Trophoblast cell (in vitro differentiated cells and primary cell): ENCODE measurements at regions not wholly inside any gene's neighbourhood (a gene's known extent, or its start where the extent isn't known, plus 50 kb on each side); places are given as distances from the start of the nearest gene placed in this dataset.

Experiments
- DNase-seq, 2 donors: peaks; one replicate each; pipeline ENCODE4 v3.0.0-alpha.2; 2016
- H2AFZ ChIP-seq: 2 replicates; pipeline ENCODE4 v1.6.1; 2013; ENCODE audit warnings: low read length, moderate library complexity, mild to moderate bottlenecking; ENCODE audit not compliant: insufficient read depth, poor library complexity
- H2AK5ac ChIP-seq: 2 replicates; pipeline ENCODE4 v1.6.1; 2013; ENCODE audit warnings: mild to moderate bottlenecking, low read length
- H2BK120ac ChIP-seq: 2 replicates; pipeline ENCODE4 v1.6.1; 2013; ENCODE audit warnings: low read length, mild to moderate bottlenecking, moderate library complexity; ENCODE audit not compliant: insufficient read depth, poor library complexity
- H2BK12ac ChIP-seq: 2 replicates; pipeline ENCODE4 v1.6.1; 2013; ENCODE audit warnings: mild to moderate bottlenecking, low read length, moderate library complexity
- H2BK5ac ChIP-seq: 2 replicates; pipeline ENCODE4 v1.6.1; 2013; ENCODE audit warnings: low read length, low read depth, moderate library complexity, mild to moderate bottlenecking; ENCODE audit not compliant: poor library complexity
- H3K14ac ChIP-seq: 2 replicates; pipeline ENCODE4 v1.6.1; 2013; ENCODE audit warnings: mild to moderate bottlenecking, low read length
- H3K18ac ChIP-seq: 2 replicates; pipeline ENCODE4 v1.6.1; 2013; ENCODE audit warnings: mild to moderate bottlenecking, low read length
- H3K23ac ChIP-seq: 2 replicates; pipeline ENCODE4 v1.6.1; 2013; ENCODE audit warnings: low read length
- H3K27ac ChIP-seq: 2 replicates; pipeline ENCODE4 v1.5.1; 2013; ENCODE audit warnings: low read depth, mild to moderate bottlenecking, inconsistent platforms, low read length, moderate library complexity
- H3K27me3 ChIP-seq: 2 replicates; pipeline ENCODE4 v1.6.1; 2013; ENCODE audit warnings: inconsistent platforms, mild to moderate bottlenecking, low read length, moderate library complexity; ENCODE audit not compliant: insufficient read depth
- H3K36me3 ChIP-seq, 2 experiments: 1 replicate in 1 of 2; 2 replicates in 1 of 2; pipeline ENCODE4 v1.6.1; 2013; ENCODE audit warnings: low read length in 2 of 2, mild to moderate bottlenecking in 2 of 2, moderate library complexity in 1 of 2; ENCODE audit not compliant: insufficient read depth in 2 of 2, control insufficient read depth in 1 of 2
- H3K4ac ChIP-seq: 2 replicates; pipeline ENCODE4 v1.6.1; 2013; ENCODE audit warnings: low read depth, mild to moderate bottlenecking, low read length, moderate library complexity
- H3K4me1 ChIP-seq, 2 experiments: 1 replicate in 1 of 2; 2 replicates in 1 of 2; pipeline ENCODE4 v1.6.1; 2013; ENCODE audit warnings: low read length in 2 of 2, mild to moderate bottlenecking in 2 of 2, moderate library complexity in 1 of 2; ENCODE audit not compliant: insufficient read depth in 2 of 2, control insufficient read depth in 1 of 2
- H3K4me2 ChIP-seq: 2 replicates; pipeline ENCODE4 v1.6.1; 2013; ENCODE audit warnings: inconsistent platforms, mild to moderate bottlenecking, low read length, moderate library complexity
- H3K4me3 ChIP-seq: 2 replicates; pipeline ENCODE4 v1.5.1; 2013; ENCODE audit warnings: mild to moderate bottlenecking, low read depth, low read length, inconsistent platforms
- H3K79me1 ChIP-seq: one replicate; pipeline ENCODE4 v1.6.1; 2013; ENCODE audit warnings: low read length
- H3K79me2 ChIP-seq: 2 replicates; pipeline ENCODE4 v1.6.1; 2013; ENCODE audit warnings: low read length, mild to moderate bottlenecking; ENCODE audit not compliant: control insufficient read depth, insufficient read depth, poor library complexity
- H3K9ac ChIP-seq: 2 replicates; pipeline ENCODE4 v1.6.1; 2013; ENCODE audit warnings: mild to moderate bottlenecking, low read length
- H3K9me3 ChIP-seq: 2 replicates; pipeline ENCODE4 v1.6.1; 2013; ENCODE audit warnings: low read depth, mild to moderate bottlenecking, control low read depth, inconsistent platforms, low read length; ENCODE audit not compliant: insufficient read depth
- H4K12ac ChIP-seq: 2 replicates; pipeline ENCODE4 v1.6.1; 2013; ENCODE audit warnings: low read depth, mild to moderate bottlenecking, low read length, moderate library complexity
- H4K8ac ChIP-seq: 2 replicates; pipeline ENCODE4 v1.6.1; 2013; ENCODE audit warnings: low read depth, mild to moderate bottlenecking, low read length, moderate library complexity
- H4K91ac ChIP-seq: one replicate; pipeline ENCODE4 v1.6.1; 2013; ENCODE audit warnings: low read depth, mild to moderate bottlenecking, low read length, moderate library complexity
- WGBS: extraction: QIAGEN DNeasy Blood & Tissue Kit; methylation state at CpG from one replicate; pipeline ENCODE4 v1.1.7; 2013; ENCODE audit warnings: missing lambda C conversion rate; ENCODE audit not compliant: insufficient read length, insufficient coverage; ENCODE audit errors: extremely low coverage; 5-methylcytosine and 5-hydroxymethylcytosine counted together

- Histone ChIP-seq H3K27me3 (no peaks in the 10 kb centered on the region), H3K4me3 (no peak overlapping the region), H4K12ac (no peak overlapping the region), H2AFZ (no peak overlapping the region), H3K79me2 (no peaks in the 10 kb centered on the region), H3K4ac (no peak overlapping the region), H3K23ac (no peak overlapping the region), H3K14ac (no peak overlapping the region), H2AK5ac (no peak overlapping the region), H3K36me3 (no peaks in the 10 kb centered on the region), H2BK5ac (no peak overlapping the region), H3K79me1 (no peaks in the 10 kb centered on the region), H2BK12ac (no peak overlapping the region), H3K27ac (no peak overlapping the region), H3K18ac (no peak overlapping the region), H3K4me1 (no peaks in the 10 kb centered on the region), H4K91ac (no peak overlapping the region), H4K8ac (no peak overlapping the region), H2BK120ac (no peak overlapping the region), H3K4me2 (no peak overlapping the region), H3K9ac (no peak overlapping the region), H3K9me3 (no peaks in the 10 kb centered on the region)
- no peak for DNase-seq
- no CpG with 5 or more reads among the region's 1 CpG for WGBS
Observed at GRCh38 chr16:76856112-76856511, 334.9 kb upstream of the MON1B start.

- WGBS: no CpG with 5 or more reads among the region's 1 CpG
- no peaks in the 10 kb centered on the region for H3K27me3 ChIP-seq
Observed at GRCh38 chr16:76857402-76857801, 333.6 kb upstream of the MON1B start.

GRCh38 chr16:76862901-76863300, 328.1 kb upstream of the MON1B start:
- H2BK5ac ChIP-seq: no peak overlapping the region
- no peaks in the 10 kb centered on the region for H3K79me2 ChIP-seq
- H3K4me1 ChIP-seq: no peaks in the 10 kb centered on the region
- no peak overlapping the region for H2AK5ac ChIP-seq
- H3K14ac ChIP-seq: no peak overlapping the region
- no peak overlapping the region for H2AFZ ChIP-seq
- no peak overlapping the region for H4K91ac ChIP-seq
- H2BK120ac ChIP-seq: no peak overlapping the region
- no peak overlapping the region for H3K27ac ChIP-seq
- H3K36me3 ChIP-seq: no peaks in the 10 kb centered on the region
- H4K8ac ChIP-seq: no peak overlapping the region
- no peak overlapping the region for H3K23ac ChIP-seq
- DNase-seq: no peak
- H4K12ac ChIP-seq: no peak overlapping the region
- no peak overlapping the region for H3K9ac ChIP-seq
- H3K4ac ChIP-seq: no peak overlapping the region
- no peak overlapping the region for H3K4me3 ChIP-seq
- no peak overlapping the region for H3K18ac ChIP-seq
- H2BK12ac ChIP-seq: no peak overlapping the region
- H3K4me2 ChIP-seq: no peak overlapping the region
- no peaks in the 10 kb centered on the region for H3K9me3 ChIP-seq
- no peaks in the 10 kb centered on the region for H3K79me1 ChIP-seq
- H3K27me3 ChIP-seq: no peaks in the 10 kb centered on the region

More at GRCh38 chr16:76857402-76857801, 333.6 kb upstream of the MON1B start:
- no peak overlapping the region for H2BK5ac ChIP-seq
- H3K4me2 ChIP-seq: no peak overlapping the region
- H3K79me2 ChIP-seq: no peaks in the 10 kb centered on the region
- no peak overlapping the region for H2AK5ac ChIP-seq
- H4K8ac ChIP-seq: no peak overlapping the region
- no peaks in the 10 kb centered on the region for H3K4me1 ChIP-seq
- no peak overlapping the region for H3K4ac ChIP-seq
- H3K18ac ChIP-seq: no peak overlapping the region
- H3K36me3 ChIP-seq: no peaks in the 10 kb centered on the region
- no peaks in the 10 kb centered on the region for H3K79me1 ChIP-seq
- H2BK12ac ChIP-seq: no peak overlapping the region
- no peak overlapping the region for H3K27ac ChIP-seq
- H2AFZ ChIP-seq: no peak overlapping the region
- no peak overlapping the region for H3K14ac ChIP-seq
- H3K9ac ChIP-seq: no peak overlapping the region
- H3K23ac ChIP-seq: no peak overlapping the region
- H3K4me3 ChIP-seq: no peak overlapping the region
- peak; percentile 23 to 73 for DNase-seq
- no peak overlapping the region for H4K12ac ChIP-seq
- no peaks in the 10 kb centered on the region for H3K9me3 ChIP-seq
- H4K91ac ChIP-seq: no peak overlapping the region
- H2BK120ac ChIP-seq: no peak overlapping the region

GRCh38 chr16:76866994-76867393, 324.0 kb upstream of the MON1B start:
- no CpG with 5 or more reads among the region's 1 CpG for WGBS
- Histone ChIP-seq H3K14ac (no peak overlapping the region), H3K18ac (no peak overlapping the region), H3K27ac (no peak overlapping the region), H3K9me3 (no peaks in the 10 kb centered on the region), H2BK12ac (no peak overlapping the region), H2BK5ac (no peak overlapping the region), H2BK120ac (no peak overlapping the region), H2AFZ (no peak overlapping the region), H3K4me1 (no peaks in the 10 kb centered on the region), H3K9ac (no peak overlapping the region), H4K12ac (no peak overlapping the region), H3K79me1 (no peaks in the 10 kb centered on the region), H3K4me2 (no peak overlapping the region), H3K4me3 (no peak overlapping the region), H4K91ac (no peak overlapping the region), H3K36me3 (no peaks in the 10 kb centered on the region), H4K8ac (no peak overlapping the region), H3K27me3 (no peaks in the 10 kb centered on the region), H3K23ac (no peak overlapping the region), H3K4ac (no peak overlapping the region), H2AK5ac (no peak overlapping the region), H3K79me2 (no peaks in the 10 kb centered on the region)
- no peak for DNase-seq
